Smooth muscle cell (in vitro differentiated cells): ENCODE measurements at regions not wholly inside any gene's neighbourhood (a gene's known extent, or its start where the extent isn't known, plus 50 kb on each side); places are given as distances from the start of the nearest gene placed in this dataset.

Experiments used
- DNase-seq: peaks from one replicate; lab custom pipeline; 2025; ENCODE audit not compliant: unreplicated experiment; lab: John Stamatoyannopoulos, UW
- H2AFZ ChIP-seq: fragments of 200-600 bp; sonication (generic); 2 replicates; pipeline ENCODE4 v1.6.0; 2016; ENCODE audit warnings: antibody characterized with exemption, low read depth, mild to moderate bottlenecking
- H3F3A ChIP-seq: fragments of 200-600 bp; sonication (generic); 2 replicates; pipeline ENCODE4 v1.6.0; 2017; ENCODE audit warnings: antibody characterized with exemption, low read depth
- H3K27ac ChIP-seq: fragments of 200-600 bp; sonication (generic); 2 replicates; pipeline ENCODE4 v1.5.1; 2016; ENCODE audit warnings: low read depth, mild to moderate bottlenecking
- H3K27me3 ChIP-seq: fragments of 200-600 bp; sonication (generic); 2 replicates; pipeline ENCODE4 v1.6.1; 2016; ENCODE audit warnings: low read depth, mild to moderate bottlenecking
- H3K36me3 ChIP-seq: fragments of 200-600 bp; sonication (generic); 2 replicates; pipeline ENCODE4 v1.5.1; 2016; ENCODE audit warnings: low read depth
- H3K4me1 ChIP-seq: fragments of 200-600 bp; sonication (generic); 2 replicates; pipeline ENCODE4 v1.5.1; 2016; ENCODE audit warnings: low read depth
- H3K4me2 ChIP-seq: fragments of 200-600 bp; sonication (generic); 2 replicates; pipeline ENCODE4 v1.6.0; 2016; ENCODE audit warnings: mild to moderate bottlenecking
- H3K4me3 ChIP-seq: fragments of 200-600 bp; sonication (generic); 2 replicates; pipeline ENCODE4 v1.5.1; 2016; ENCODE audit warnings: mild to moderate bottlenecking
- H3K79me2 ChIP-seq: fragments of 200-600 bp; sonication (generic); 2 replicates; pipeline ENCODE4 v1.6.0; 2016; ENCODE audit warnings: low read depth, mild to moderate bottlenecking
- H3K9ac ChIP-seq: fragments of 200-600 bp; sonication (generic); 2 replicates; pipeline ENCODE4 v1.6.0; 2016; ENCODE audit warnings: low read depth
- H3K9me3 ChIP-seq: fragments of 200-600 bp; sonication (generic); replicated peaks from 2 replicates; pipeline ENCODE4 v1.5.1; 2016; ENCODE audit warnings: low read depth
- H4K20me1 ChIP-seq: fragments of 200-600 bp; sonication (generic); 2 replicates; pipeline ENCODE4 v1.6.0; 2016; ENCODE audit warnings: low read depth
- CTCF ChIP-seq: fragments of 200-600 bp; sonication (generic); IDR thresholded peaks from 2 replicates; pipeline ENCODE4 v1.5.1; 2017; ENCODE audit warnings: borderline replicate concordance, mild to moderate bottlenecking, antibody characterized with exemption; ENCODE audit not compliant: insufficient read depth, poor library complexity, severe bottlenecking
- WGBS: methylation state at CpG from one replicate; pipeline ENCODE4 v1.1.7; 2016; ENCODE audit warnings: low lambda C conversion rate; 5-methylcytosine and 5-hydroxymethylcytosine counted together

- H3K4me1 ChIP-seq: no peaks in the 10 kb centered on the region
- no peak for DNase-seq
- no peak overlapping the region for H3K4me2 ChIP-seq
- no peaks in the 10 kb centered on the region for H4K20me1 ChIP-seq
- H3F3A ChIP-seq: no peaks in the 10 kb centered on the region
- no peak overlapping the region for H2AFZ ChIP-seq
- H3K27me3 ChIP-seq: no peaks in the 10 kb centered on the region
- TF ChIP-seq CTCF: no peak
- H3K4me3 ChIP-seq: no peak overlapping the region
- no peaks in the 10 kb centered on the region for H3K9me3 ChIP-seq
- H3K79me2 ChIP-seq: no peaks in the 10 kb centered on the region
- WGBS: 94% methylated on average over 3 of the region's 3 CpGs
- no peak overlapping the region for H3K9ac ChIP-seq
- no peaks in the 10 kb centered on the region for H3K36me3 ChIP-seq
- no peak overlapping the region for H3K27ac ChIP-seq
These were observed 231.7 kb upstream of the SASH1 start for GRCh38 chr6:148110925-148111324.

- DNase-seq: no peak
- no peak overlapping the region for H3K4me2 ChIP-seq
- H3K9me3 ChIP-seq: no peaks in the 10 kb centered on the region
- H3K79me2 ChIP-seq: no peaks in the 10 kb centered on the region
- no peak overlapping the region for H2AFZ ChIP-seq
- H3K36me3 ChIP-seq: no peaks in the 10 kb centered on the region
- whole genome bisulfite sequencing: 60% methylated on average over 2 of the region's 2 CpGs
- no peaks in the 10 kb centered on the region for H4K20me1 ChIP-seq
- H3K27me3 ChIP-seq: no peaks in the 10 kb centered on the region
- H3K4me3 ChIP-seq: no peak overlapping the region
- no peak for TF ChIP-seq CTCF
- no peaks in the 10 kb centered on the region for H3K4me1 ChIP-seq
- no peaks in the 10 kb centered on the region for H3F3A ChIP-seq
- H3K9ac ChIP-seq: no peak overlapping the region
- H3K27ac ChIP-seq: no peak overlapping the region
These were observed 229.8 kb upstream of the SASH1 start for GRCh38 chr6:148112851-148113319.

- 88% methylated on average over 3 of the region's 3 CpGs for WGBS
- no peaks in the 10 kb centered on the region for H3K27me3 ChIP-seq
- DNase-seq: no peak
These were observed 226.6 kb upstream of the SASH1 start for GRCh38 chr6:148116001-148116400.

More at GRCh38 chr6:148116001-148116400, 226.6 kb upstream of the SASH1 start:
- no peak overlapping the region for H3K4me2 ChIP-seq
- no peaks in the 10 kb centered on the region for H3F3A ChIP-seq
- H3K27ac ChIP-seq: no peak overlapping the region
- TF ChIP-seq CTCF: no peak
- H3K4me3 ChIP-seq: no peak overlapping the region
- H2AFZ ChIP-seq: no peak overlapping the region
- no peaks in the 10 kb centered on the region for H3K36me3 ChIP-seq
- no peak overlapping the region for H3K9ac ChIP-seq
- no peaks in the 10 kb centered on the region for H3K4me1 ChIP-seq
- no peaks in the 10 kb centered on the region for H3K79me2 ChIP-seq
- no peaks in the 10 kb centered on the region for H4K20me1 ChIP-seq
- H3K9me3 ChIP-seq: no peaks in the 10 kb centered on the region
